Lung (tissue), 11 donors: ENCODE measurements at regions not wholly inside any gene's neighbourhood (a gene's known extent, or its start where the extent isn't known, plus 50 kb on each side); places are given as distances from the start of the nearest gene placed in this dataset.

Experiments used
- ATAC-seq: fragments of 200-7000 bp; cut with Tn5 transposase; one replicate; pipeline ENCODE4 v1.9.1; 2020; ENCODE audit warnings: moderate number of reproducible peaks; ENCODE audit not compliant: insufficient read depth, low FRiP score
- DNase-seq, 3 donors: peaks; one replicate each; pipeline ENCODE4 v3.0.0-alpha.2; 2013 to 2017
- H3K27ac ChIP-seq, 2 donors: one replicate each; pipeline ENCODE4 v1.5.1; 2013; ENCODE audit warnings: mild to moderate bottlenecking in 2 of 2, moderate library complexity in 2 of 2, control low read depth in 1 of 2, inconsistent platforms in 1 of 2, low read depth in 1 of 2, low read length in 1 of 2
- H3K27me3 ChIP-seq, 3 donors: one replicate each; pipeline ENCODE4 v1.5.1; 2013; ENCODE audit warnings: low read length in 2 of 3; ENCODE audit not compliant: control insufficient read depth in 3 of 3, insufficient read depth in 3 of 3
- H3K36me3 ChIP-seq, 4 donors: one replicate each; pipeline ENCODE4 v1.5.1; 2013; ENCODE audit warnings: low read length in 4 of 4, mild to moderate bottlenecking in 1 of 4, moderate library complexity in 1 of 4; ENCODE audit not compliant: control insufficient read depth in 4 of 4, insufficient read depth in 4 of 4
- H3K4me1 ChIP-seq, 5 donors: one replicate each; pipeline ENCODE4 v1.5.1; 2013; ENCODE audit warnings: low read length in 5 of 5, mild to moderate bottlenecking in 2 of 5, moderate library complexity in 1 of 5; ENCODE audit not compliant: control insufficient read depth in 5 of 5, insufficient read depth in 5 of 5
- H3K4me3 ChIP-seq: one replicate; pipeline ENCODE4 v1.5.1; 2013; ENCODE audit warnings: mild to moderate bottlenecking, control low read depth, moderate library complexity
- H3K9ac ChIP-seq, 2 donors: one replicate each; pipeline ENCODE4 v1.5.1; 2013; ENCODE audit warnings: low read length in 2 of 2, control low read depth in 1 of 2; ENCODE audit not compliant: insufficient read depth in 1 of 2
- H3K9me3 ChIP-seq, 4 donors: one replicate each; pipeline ENCODE4 v1.5.1; 2013; ENCODE audit warnings: low read length in 3 of 4, mild to moderate bottlenecking in 1 of 4, moderate library complexity in 1 of 4; ENCODE audit not compliant: control insufficient read depth in 4 of 4, insufficient read depth in 3 of 4
- CTCF ChIP-seq: IDR thresholded peaks from 2 replicates; pipeline ENCODE4 v1.5.1; 2012; ENCODE audit warnings: mild to moderate bottlenecking; ENCODE audit errors: control extremely low read depth, extremely low read depth
- WGBS, 2 donors: extraction: QIAGEN DNeasy Blood & Tissue Kit; methylation state at CpG; one replicate each; pipeline ENCODE4 v1.1.7; 2013; 5-methylcytosine and 5-hydroxymethylcytosine counted together
- donor health status: control.
- donor health status: control.
- donor health status: Bipolar disorder and iron deficiency.
- donor health status: healthy.
- donor health status: DM: yes; HTN: yes; CAD: no.

GRCh38 chr6:149130090-149130489 lies 187.4 kb upstream of the TAB2 start:
- TF ChIP-seq CTCF: no peak
- DNase-seq: no peak
- no peaks in the 10 kb centered on the region for H3K9me3 ChIP-seq
- H3K36me3 ChIP-seq: no peaks in the 10 kb centered on the region
- 68 to 89% methylated on average over 1 of the region's 1 CpG for WGBS, 2 donors
- no peak for ATAC-seq
- H3K4me3 ChIP-seq: no peak overlapping the region
- no peaks in the 10 kb centered on the region for H3K27me3 ChIP-seq
- peaks cover 0 to 42% (median 16%) of the 10 kb centered on the region in 5 donors for H3K4me1 ChIP-seq
- H3K9ac ChIP-seq: no peak overlapping the region
- no peak overlapping the region for H3K27ac ChIP-seq

GRCh38 chr6:149130508-149130907 lies 187.0 kb upstream of the TAB2 start:
- TF ChIP-seq CTCF: no peak
- no peak overlapping the region for H3K27ac ChIP-seq
- no peak overlapping the region for H3K4me3 ChIP-seq
- no peak overlapping the region for H3K9ac ChIP-seq
- peaks cover 0 to 45% (median 16%) of the 10 kb centered on the region in 5 donors for H3K4me1 ChIP-seq
- no peaks in the 10 kb centered on the region for H3K36me3 ChIP-seq
- H3K9me3 ChIP-seq: no peaks in the 10 kb centered on the region
- DNase-seq (peak; percentile 55 to 81 (median 70)), ATAC-seq (no peak)
- no peaks in the 10 kb centered on the region for H3K27me3 ChIP-seq
- 53 to 75% methylated on average over 7 of the region's 7 CpGs for WGBS, 2 donors

DNA sequence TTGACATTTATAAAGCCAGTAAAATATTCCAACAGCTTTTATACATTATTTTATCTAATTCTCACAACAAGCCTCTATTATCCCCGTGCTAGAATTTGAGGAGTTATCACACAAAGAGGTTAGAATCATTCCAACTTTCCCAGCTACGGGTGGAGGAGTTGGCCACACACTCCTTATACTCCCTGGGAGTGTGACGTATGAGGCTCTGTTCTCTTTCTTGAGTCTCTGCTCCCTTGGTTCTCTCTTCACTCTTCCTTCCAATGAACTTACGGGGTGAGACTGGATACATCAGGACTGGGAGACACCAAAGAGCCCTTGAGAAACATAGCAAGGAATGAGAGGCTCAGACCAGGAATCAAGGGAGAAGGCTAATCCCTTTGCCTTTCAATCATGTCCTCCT lies 185.6 kb upstream of the TAB2 start:
- Histone ChIP-seq H3K9me3 (no peaks in the 10 kb centered on the region), H3K4me3 (no peak overlapping the region), H3K27me3 (no peaks in the 10 kb centered on the region), H3K4me1 (peaks cover 0 to 45% (median 16%) of the 10 kb centered on the region in 5 donors), H3K36me3 (no peaks in the 10 kb centered on the region), H3K9ac (no peak overlapping the region), H3K27ac (no peak overlapping the region)
- no peak for ATAC-seq
- no peak for TF ChIP-seq CTCF
- WGBS, 2 donors: 86 to 88% methylated on average over 4 of the region's 4 CpGs
- DNase-seq: no peak

DNA sequence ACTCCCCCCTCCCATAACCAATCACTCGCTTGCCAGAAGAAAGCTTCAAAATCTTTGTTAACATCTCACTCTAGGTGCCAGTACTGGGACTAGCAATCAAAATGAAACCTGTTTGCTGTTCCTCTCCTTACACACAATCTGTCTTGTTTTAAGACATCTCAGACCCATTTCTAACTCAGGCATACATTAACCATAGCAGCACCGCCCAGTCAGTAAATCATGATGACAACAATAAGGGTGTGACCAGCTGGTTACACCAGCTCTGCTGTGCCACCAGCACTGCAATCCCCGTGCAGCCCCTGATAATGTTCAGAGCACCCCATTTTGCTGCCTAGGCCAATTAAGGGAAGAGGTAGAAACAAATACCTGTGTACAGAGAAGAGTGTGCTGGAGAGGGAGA lies 185.2 kb upstream of the TAB2 start:
- no peak for TF ChIP-seq CTCF
- Histone ChIP-seq H3K4me3 (no peak overlapping the region), H3K27ac (no peak overlapping the region), H3K9ac (no peak overlapping the region), H3K27me3 (no peaks in the 10 kb centered on the region), H3K4me1 (peaks cover 0 to 45% (median 16%) of the 10 kb centered on the region in 5 donors), H3K9me3 (no peaks in the 10 kb centered on the region), H3K36me3 (no peaks in the 10 kb centered on the region)
- WGBS, 2 donors: 91% methylated on average over 3 of the region's 3 CpGs
- ATAC-seq (no peak), DNase-seq (no peak)
